ENCODE measurements at regions not wholly inside any gene's neighbourhood (a gene's known extent, or its start where the extent isn't known, plus 50 kb on each side); places are given as distances from the start of the nearest gene placed in this dataset.
"Not testable (repeated sequence)": the region's sequence is repeated elsewhere in the genome, so short reads cannot be mapped to it uniquely, and the experiment has no call there.

DNA sequence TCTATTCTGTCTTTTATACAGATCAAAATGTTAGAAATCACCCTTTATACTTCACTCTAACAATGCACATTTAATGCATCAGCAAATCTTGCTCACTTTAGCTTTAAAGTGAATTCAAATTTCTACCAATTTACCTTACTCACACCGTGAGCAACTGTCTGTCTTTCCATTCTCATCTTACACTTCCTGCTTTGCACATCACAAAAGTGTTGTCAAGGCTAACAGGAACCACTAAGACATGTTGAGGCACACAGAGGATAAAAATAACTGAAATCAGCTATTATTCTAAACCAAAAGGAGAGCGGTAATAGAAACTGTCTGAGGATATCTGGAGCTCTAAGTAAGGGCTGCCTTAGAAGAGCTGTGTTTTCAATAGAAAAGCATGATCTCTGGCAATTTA lies 519.9 kb downstream of the ZBBX start:
- WGBS (ENCODE audit: insufficient coverage), result 56% methylated on average over 1 of the region's 2 CpGs
- TF ChIP-seq EZH2 (IDR thresholded peaks at IDR 0.05; ENCODE audit: borderline replicate concordance, insufficient read depth, low read depth, low read length, poor library complexity, severe bottlenecking), result no peak
- TF ChIP-seq, protein P1, sequence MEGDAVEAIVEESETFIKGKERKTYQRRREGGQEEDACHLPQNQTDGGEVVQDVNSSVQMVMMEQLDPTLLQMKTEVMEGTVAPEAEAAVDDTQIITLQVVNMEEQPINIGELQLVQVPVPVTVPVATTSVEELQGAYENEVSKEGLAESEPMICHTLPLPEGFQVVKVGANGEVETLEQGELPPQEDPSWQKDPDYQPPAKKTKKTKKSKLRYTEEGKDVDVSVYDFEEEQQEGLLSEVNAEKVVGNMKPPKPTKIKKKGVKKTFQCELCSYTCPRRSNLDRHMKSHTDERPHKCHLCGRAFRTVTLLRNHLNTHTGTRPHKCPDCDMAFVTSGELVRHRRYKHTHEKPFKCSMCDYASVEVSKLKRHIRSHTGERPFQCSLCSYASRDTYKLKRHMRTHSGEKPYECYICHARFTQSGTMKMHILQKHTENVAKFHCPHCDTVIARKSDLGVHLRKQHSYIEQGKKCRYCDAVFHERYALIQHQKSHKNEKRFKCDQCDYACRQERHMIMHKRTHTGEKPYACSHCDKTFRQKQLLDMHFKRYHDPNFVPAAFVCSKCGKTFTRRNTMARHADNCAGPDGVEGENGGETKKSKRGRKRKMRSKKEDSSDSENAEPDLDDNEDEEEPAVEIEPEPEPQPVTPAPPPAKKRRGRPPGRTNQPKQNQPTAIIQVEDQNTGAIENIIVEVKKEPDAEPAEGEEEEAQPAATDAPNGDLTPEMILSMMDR (IDR thresholded peaks at IDR 0.05), result no peak

DNA sequence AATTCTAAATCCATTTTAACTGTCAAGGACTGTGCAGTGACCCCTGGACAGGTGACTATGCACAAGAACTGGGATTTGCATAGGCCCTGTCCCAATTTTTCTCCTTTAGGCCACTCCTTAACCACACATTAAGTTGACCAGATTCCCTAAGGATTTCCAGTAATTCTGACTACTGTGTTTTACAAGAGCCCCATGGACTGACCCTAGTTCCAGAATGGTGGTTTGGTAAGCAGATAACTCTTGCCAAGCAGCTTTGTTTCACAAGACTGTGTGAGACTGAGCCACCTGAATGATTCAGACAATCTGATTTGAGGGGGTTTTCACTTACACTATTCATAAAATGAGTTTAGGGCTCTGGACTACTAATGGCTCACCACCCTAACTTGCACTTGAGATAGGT lies 535.8 kb downstream of the ZBBX start:
- Histone ChIP-seq H2AFZ (ENCODE audit: insufficient read depth, low read depth, low read length, poor library complexity, severe bottlenecking) (no peak overlapping the region), H3K27me3 (replicated peaks in 1 of 4; ENCODE audit: control extremely low read depth in 1 of 4, control insufficient read depth in 3 of 4, insufficient read depth in 4 of 4, low read length in 3 of 4) (no peaks in the 10 kb centered on the region), H3K9me3 (ENCODE audit: control extremely low read depth in 1 of 3, control insufficient read depth in 2 of 3, insufficient read depth in 1 of 3, low read length in 2 of 3) (peaks cover 0 to 5% (median 0%) of the 10 kb centered on the region in 3 donors), H3K9ac (ENCODE audit: low read length) (no peak overlapping the region), H3K79me2 (ENCODE audit: control insufficient read depth, insufficient read depth, low read length) (no peaks in the 10 kb centered on the region), H3K36me3 (replicated peaks in 1 of 2; ENCODE audit: control extremely low read depth in 1 of 2, control insufficient read depth in 1 of 2, extremely low read depth in 1 of 2, insufficient read depth in 2 of 2, low read length in 1 of 2) (no peaks in the 10 kb centered on the region), H3K4me1 (ENCODE audit: control insufficient read depth in 2 of 2, insufficient read depth in 2 of 2, low read length in 2 of 2) (no peaks in the 10 kb centered on the region), H3K27ac (ENCODE audit: low read length in 2 of 2) (no peak overlapping the region), H4K20me1 (ENCODE audit: control insufficient read depth, insufficient read depth, low read length, poor library complexity, severe bottlenecking) (no peaks in the 10 kb centered on the region), H3K4me2 (replicated peaks; ENCODE audit: low read depth, low read length, poor library complexity, severe bottlenecking) (no peak overlapping the region), H3K4me3 (ENCODE audit: control extremely low read depth in 1 of 5, extremely low read depth in 1 of 5, insufficient read depth in 1 of 5, low read depth in 2 of 5, low read length in 4 of 5) (no peak overlapping the region)
- Mint-ChIP-seq H3K9me3 (ENCODE audit: insufficient read depth) (no peaks in the 10 kb centered on the region), H3K27me3 (no peaks in the 10 kb centered on the region), H3K27ac (no peak overlapping the region), H3K4me3 (no peak overlapping the region), H3K4me1 (no peaks in the 10 kb centered on the region)
- ChIA-PET CTCF (no interaction called here), POLR2A (no interaction called here)
- ATAC-seq (ENCODE audit: low read depth), result no peak
- DNase-seq, result no peak
- TF ChIP-seq EZH2 (IDR thresholded peaks at IDR 0.05; ENCODE audit: borderline replicate concordance, insufficient read depth, low read depth, low read length, poor library complexity, severe bottlenecking), result no peak
- TF ChIP-seq, protein P1 (IDR thresholded peaks at IDR 0.05), result no peak
- intact Hi-C loops (cut with micrococcal nuclease), result no loop called here

More for the DNA sequence above, 519.9 kb downstream of the ZBBX start:
- Histone ChIP-seq H3K4me3 (ENCODE audit: control extremely low read depth in 1 of 5, extremely low read depth in 1 of 5, insufficient read depth in 1 of 5, low read depth in 2 of 5, low read length in 4 of 5) (no peak overlapping the region), H3K9ac (ENCODE audit: low read length) (no peak overlapping the region), H3K79me2 (ENCODE audit: control insufficient read depth, insufficient read depth, low read length) (no peaks in the 10 kb centered on the region), H2AFZ (ENCODE audit: insufficient read depth, low read depth, low read length, poor library complexity, severe bottlenecking) (no peak overlapping the region), H3K27ac (ENCODE audit: low read length in 2 of 2) (no peak overlapping the region), H3K4me2 (replicated peaks; ENCODE audit: low read depth, low read length, poor library complexity, severe bottlenecking) (no peak overlapping the region), H3K27me3 (replicated peaks in 1 of 4; ENCODE audit: control extremely low read depth in 1 of 4, control insufficient read depth in 3 of 4, insufficient read depth in 4 of 4, low read length in 3 of 4) (no peaks in the 10 kb centered on the region), H3K4me1 (ENCODE audit: control insufficient read depth in 2 of 2, insufficient read depth in 2 of 2, low read length in 2 of 2) (no peaks in the 10 kb centered on the region), H4K20me1 (ENCODE audit: control insufficient read depth, insufficient read depth, low read length, poor library complexity, severe bottlenecking) (no peaks in the 10 kb centered on the region), H3K36me3 (replicated peaks in 1 of 2; ENCODE audit: control extremely low read depth in 1 of 2, control insufficient read depth in 1 of 2, extremely low read depth in 1 of 2, insufficient read depth in 2 of 2, low read length in 1 of 2) (no peaks in the 10 kb centered on the region), H3K9me3 (ENCODE audit: control extremely low read depth in 1 of 3, control insufficient read depth in 2 of 3, insufficient read depth in 1 of 3, low read length in 2 of 3) (peaks cover 0 to 9% (median 0%) of the 10 kb centered on the region in 3 donors)
- ChIA-PET CTCF (no interaction called here), POLR2A (no interaction called here)
- DNase-seq (no peak), ATAC-seq (ENCODE audit: low read depth) (no peak)
- Mint-ChIP-seq H3K4me3 (no peak overlapping the region), H3K27me3 (no peaks in the 10 kb centered on the region), H3K9me3 (ENCODE audit: insufficient read depth) (no peaks in the 10 kb centered on the region), H3K27ac (no peak overlapping the region), H3K4me1 (no peaks in the 10 kb centered on the region)
- intact Hi-C loops (cut with micrococcal nuclease), result no loop called here

DNA sequence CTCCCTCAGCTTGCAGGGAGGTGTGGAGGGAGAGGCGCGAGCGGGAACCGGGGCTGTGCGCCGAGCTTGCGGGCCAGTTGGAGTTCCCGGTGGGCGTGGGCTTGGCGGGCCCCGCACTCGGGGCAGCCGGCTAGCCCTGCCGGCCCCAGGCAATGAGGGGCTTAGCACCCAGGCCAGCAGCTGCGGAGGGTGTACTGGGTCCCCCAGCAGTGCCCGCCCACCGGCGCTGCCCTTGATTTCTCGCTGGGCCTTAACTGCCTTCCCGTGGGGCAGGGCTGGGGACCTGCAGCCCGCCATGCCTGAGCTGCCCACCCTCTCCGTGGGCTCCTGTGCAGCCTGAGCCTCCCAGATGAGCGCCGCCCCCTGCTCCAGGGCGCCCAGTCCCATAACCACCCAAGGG lies 537.3 kb downstream of the ZBBX start:
- H4K20me1 ChIP-seq (ENCODE audit: control insufficient read depth, insufficient read depth, low read length, poor library complexity, severe bottlenecking); H3K4me3 Mint-ChIP-seq; H3K27ac ChIP-seq (ENCODE audit: low read length in 2 of 2); H3K27me3 Mint-ChIP-seq; H3K4me2 ChIP-seq (replicated peaks; ENCODE audit: low read depth, low read length, poor library complexity, severe bottlenecking); H2AFZ ChIP-seq (ENCODE audit: insufficient read depth, low read depth, low read length, poor library complexity, severe bottlenecking); intact Hi-C loops (cut with micrococcal nuclease); H3K27ac Mint-ChIP-seq; H3K9me3 Mint-ChIP-seq (ENCODE audit: insufficient read depth); H3K9ac ChIP-seq (ENCODE audit: low read length); H3K27me3 ChIP-seq (replicated peaks in 1 of 4; ENCODE audit: control extremely low read depth in 1 of 4, control insufficient read depth in 3 of 4, insufficient read depth in 4 of 4, low read length in 3 of 4); H3K79me2 ChIP-seq (ENCODE audit: control insufficient read depth, insufficient read depth, low read length); POLR2A ChIA-PET; H3K9me3 ChIP-seq (ENCODE audit: control extremely low read depth in 1 of 3, control insufficient read depth in 2 of 3, insufficient read depth in 1 of 3, low read length in 2 of 3); DNase-seq; H3K36me3 ChIP-seq (replicated peaks in 1 of 2; ENCODE audit: control extremely low read depth in 1 of 2, control insufficient read depth in 1 of 2, extremely low read depth in 1 of 2, insufficient read depth in 2 of 2, low read length in 1 of 2); CTCF ChIA-PET; H3K4me1 ChIP-seq (ENCODE audit: control insufficient read depth in 2 of 2, insufficient read depth in 2 of 2, low read length in 2 of 2); H3K4me3 ChIP-seq (ENCODE audit: control extremely low read depth in 1 of 5, extremely low read depth in 1 of 5, insufficient read depth in 1 of 5, low read depth in 2 of 5, low read length in 4 of 5); H3K4me1 Mint-ChIP-seq; ATAC-seq (ENCODE audit: low read depth): not testable (repeated sequence)
- 93% methylated on average over 22 of the region's 25 CpGs for WGBS (ENCODE audit: insufficient coverage)
